Skin epidermis (tissue), 12 donors: ENCODE measurements at regions not wholly inside any gene's neighbourhood (a gene's known extent, or its start where the extent isn't known, plus 50 kb on each side); places are given as distances from the start of the nearest gene placed in this dataset.

Source experiments
- H3K27ac ChIP-seq, 21 experiments: fragments of 200-600 bp; sonication (generic) in 11 of 21; one replicate each; pipeline ENCODE4 v1.5.0; 2020; ENCODE audit warnings: mild to moderate bottlenecking in 3 of 21, inconsistent platforms in 2 of 21, moderate library complexity in 2 of 21
- H3K4me3 ChIP-seq, 7 experiments: fragments of 200-600 bp; sonication (generic) in 2 of 7; one replicate each; pipeline ENCODE4 v1.5.0; 2020; ENCODE audit warnings: inconsistent platforms in 2 of 7, mild to moderate bottlenecking in 2 of 7, moderate library complexity in 1 of 7

DNA sequence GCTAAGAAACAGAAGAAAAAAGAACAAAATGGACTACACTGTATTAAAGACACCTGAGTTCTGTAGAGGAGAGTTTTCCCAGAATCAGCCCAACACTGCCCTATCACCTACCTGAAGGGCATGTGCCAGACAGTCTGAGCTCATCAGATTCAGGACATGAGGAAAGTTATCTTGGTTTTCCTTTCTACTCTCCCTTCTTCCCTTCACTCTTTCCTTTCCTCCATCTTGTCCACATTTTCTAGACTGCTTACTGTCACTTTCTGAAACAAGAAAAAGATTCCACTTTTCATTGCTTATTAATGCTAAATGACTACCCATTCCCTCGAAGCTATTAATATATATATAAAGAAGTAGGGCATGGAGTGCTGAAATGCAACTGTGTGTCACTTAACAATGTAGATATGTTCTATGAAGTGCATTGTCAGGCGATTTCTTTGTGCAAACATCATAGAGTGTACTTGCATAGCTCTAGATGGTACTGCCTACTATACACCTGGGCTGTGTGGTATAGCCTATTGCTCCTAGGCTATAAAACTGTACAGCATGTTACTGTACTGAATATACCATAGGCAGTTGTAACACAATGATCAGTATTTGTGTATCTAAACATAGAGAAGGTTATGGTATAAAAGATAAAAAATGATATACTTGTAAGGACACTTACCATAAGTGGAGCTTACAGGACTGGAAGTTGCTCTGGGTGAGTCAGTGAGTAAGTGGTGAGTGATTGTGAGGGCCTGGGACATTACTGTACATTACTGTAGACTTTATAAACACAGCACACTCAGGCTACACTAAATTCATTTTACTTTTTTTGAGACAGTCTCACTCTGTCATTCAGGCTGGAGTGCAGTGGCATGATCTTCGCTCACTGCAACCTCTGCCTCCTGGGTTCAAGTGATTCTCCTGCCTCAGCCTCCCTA, 145.5 kb upstream of the ITGA6 start:
- Histone ChIP-seq H3K4me3 (no peak overlapping the region), H3K27ac (no peak overlapping the region)

DNA sequence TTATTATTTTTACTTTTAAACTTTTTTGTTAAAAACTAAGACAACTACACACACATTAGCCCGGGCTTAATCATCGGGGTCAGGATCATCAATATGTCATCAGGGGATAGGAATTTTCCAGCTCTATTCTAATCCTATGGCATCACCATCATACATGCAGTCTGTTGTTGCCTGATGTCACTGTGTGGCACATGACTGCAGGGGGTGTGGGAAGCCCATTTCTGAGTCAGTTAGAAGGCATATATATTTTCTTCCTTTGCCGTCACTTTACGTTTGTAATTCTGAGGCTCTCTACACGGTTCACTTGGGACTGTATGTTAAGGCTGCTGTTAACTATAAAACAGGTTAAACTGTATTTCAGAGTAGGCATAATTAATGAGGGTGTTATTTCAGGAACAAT, 144.4 kb upstream of the ITGA6 start:
- H3K27ac ChIP-seq, result no peak overlapping the region
- no peak overlapping the region for H3K4me3 ChIP-seq

DNA sequence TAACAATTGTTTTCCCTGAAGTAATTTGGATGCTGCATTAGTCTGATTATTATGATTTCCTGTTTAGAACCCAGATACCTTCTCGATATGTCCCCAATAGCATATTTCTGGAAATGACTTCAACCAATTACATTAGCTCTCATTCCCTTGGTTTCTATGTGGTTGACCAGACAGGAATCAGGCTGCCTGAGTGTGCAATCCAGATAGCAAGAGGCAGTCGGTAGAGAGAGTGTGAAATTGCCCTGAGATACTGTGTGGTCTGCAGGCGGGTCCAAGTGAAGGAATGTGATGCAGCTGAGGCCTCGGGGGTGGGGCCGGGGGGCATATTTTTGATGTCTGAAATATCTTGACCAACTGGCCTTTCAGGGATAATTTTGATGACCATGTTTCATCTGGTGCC, 143.9 kb upstream of the ITGA6 start:
- H3K27ac ChIP-seq, result no peak overlapping the region
- H3K4me3 ChIP-seq, result no peak overlapping the region

DNA sequence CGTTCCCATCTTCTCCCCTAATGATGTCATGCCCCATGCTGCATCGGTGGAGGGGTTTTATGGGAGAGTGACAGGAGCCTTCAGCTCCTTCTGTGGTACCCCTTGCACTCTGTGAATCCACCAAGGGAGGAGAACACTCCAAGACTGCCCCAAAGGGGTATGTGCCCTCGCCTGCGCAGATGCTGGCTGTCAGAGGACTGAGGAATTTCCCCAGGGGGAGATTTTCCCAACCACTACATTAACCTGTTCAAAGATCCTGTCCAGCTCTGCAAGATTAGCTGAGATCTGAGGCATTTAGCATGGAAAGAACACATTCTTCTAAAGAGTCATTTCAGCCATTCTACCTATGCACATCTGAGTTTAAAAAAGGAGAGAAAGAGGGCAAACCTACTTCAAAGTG, 143.2 kb upstream of the ITGA6 start:
- peak overlapping the region in 5 of 21 experiments; percentile 24 to 59 (median 41) for H3K27ac ChIP-seq
- H3K4me3 ChIP-seq, result no peak overlapping the region

DNA sequence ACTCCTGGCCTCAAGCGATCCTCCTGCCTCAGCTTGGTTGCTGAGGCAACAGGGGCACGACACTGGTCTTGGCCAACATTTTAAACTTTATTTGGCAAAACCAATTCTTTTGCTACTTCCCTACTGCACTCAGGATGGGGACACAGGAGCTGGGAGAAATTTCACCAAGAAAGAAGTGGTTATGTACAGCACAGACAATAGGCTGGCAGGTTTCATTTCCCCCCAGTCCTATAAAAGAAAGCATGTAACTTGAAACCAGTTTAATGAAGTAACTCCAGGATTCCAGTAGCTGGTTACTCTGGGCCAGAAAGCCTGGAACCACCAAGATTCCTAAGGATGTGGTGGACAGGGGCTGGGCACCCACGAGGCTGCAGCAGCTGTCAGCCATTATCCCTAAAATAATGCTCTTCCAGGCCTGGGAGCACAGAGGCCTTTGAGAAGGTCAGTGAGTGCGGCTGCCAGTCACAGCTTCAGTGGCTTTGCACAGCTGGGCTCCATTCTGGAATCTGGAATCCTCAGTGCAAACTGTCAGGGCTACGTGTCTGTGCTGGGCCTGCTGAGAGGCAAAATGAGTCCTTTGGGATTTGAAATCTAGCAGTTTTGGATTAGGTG, 142.3 kb upstream of the ITGA6 start:
- H3K27ac ChIP-seq, result peak overlapping the region in 13 of 21 experiments; percentile 1 to 66 (median 38)
- H3K4me3 ChIP-seq, result no peak overlapping the region

DNA sequence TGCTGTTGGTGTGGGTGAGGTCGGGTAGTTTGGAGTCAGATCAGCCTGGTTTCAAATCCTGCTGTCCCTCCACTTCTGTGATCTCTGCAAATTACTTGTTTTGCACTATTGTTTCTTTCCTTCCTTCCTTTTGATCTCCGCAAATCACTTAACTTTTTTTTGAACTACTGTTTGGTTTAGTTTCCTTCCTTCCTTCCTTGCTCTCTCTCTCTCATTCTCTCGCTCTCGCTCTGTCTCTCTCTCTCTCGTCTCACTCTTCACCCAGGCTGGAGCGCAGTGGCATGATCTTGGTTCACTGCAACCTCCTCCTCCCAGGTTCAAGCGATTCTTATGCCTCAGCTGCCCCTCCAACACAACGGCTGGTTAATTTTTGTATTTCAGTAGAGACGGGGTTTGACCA, 141.6 kb upstream of the ITGA6 start:
- no peak overlapping the region for H3K4me3 ChIP-seq
- H3K27ac ChIP-seq, result peak overlapping the region in 12 of 21 experiments; percentile 1 to 66 (median 38)

DNA sequence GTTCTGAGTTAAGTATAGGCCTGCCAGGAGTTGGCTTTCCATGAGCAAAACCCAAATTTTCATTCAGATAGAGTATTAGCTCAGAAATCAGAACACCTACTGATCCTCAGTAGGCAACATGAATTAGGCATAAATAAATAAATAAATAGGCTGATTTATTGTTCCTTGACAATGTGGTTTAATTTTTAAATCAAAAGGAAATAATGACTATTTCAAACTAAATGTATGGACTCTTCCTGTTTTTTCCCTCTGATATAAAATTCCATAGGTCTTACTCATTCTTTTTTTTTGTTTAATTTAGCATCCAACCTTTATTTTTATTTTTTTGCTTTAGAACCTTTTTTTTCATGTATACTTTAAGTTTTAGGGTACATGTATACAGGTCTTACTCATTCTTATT, 140.2 kb upstream of the ITGA6 start:
- Histone ChIP-seq H3K4me3 (no peak overlapping the region), H3K27ac (no peak overlapping the region)

DNA sequence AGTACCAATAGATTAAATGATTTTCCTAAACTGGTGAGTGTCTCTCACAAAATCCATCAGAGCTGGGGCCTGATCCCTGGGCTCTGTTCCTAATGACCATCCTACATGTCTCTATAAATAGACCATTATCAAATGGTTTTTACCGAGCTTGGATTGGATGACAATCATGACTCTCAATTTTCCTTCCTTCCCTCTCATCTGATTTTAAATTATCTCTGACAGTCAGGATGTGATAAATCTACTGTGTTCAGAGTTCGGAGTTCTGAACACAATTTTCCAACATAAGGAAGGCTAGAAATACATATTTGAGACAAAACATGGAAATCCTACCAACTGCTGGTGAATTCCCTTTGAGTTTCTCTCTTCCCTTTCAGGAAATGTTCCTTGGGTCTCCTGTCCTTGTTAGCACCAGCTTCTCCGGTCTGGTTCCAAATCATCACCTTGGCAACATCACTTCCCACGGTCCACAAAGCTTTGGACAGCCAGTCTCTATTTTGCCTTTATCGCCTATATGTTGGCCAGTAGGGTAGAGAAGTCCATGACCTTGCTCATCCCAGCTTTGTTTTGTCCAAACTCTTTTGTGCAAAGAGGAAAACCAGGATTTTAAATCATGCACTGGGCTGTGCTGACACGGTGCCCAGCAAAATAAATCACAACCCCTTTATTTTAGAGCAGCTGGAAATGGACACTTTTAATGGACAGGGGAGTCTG, 139.6 kb upstream of the ITGA6 start:
- H3K4me3 ChIP-seq, result no peak overlapping the region
- no peak overlapping the region for H3K27ac ChIP-seq

DNA sequence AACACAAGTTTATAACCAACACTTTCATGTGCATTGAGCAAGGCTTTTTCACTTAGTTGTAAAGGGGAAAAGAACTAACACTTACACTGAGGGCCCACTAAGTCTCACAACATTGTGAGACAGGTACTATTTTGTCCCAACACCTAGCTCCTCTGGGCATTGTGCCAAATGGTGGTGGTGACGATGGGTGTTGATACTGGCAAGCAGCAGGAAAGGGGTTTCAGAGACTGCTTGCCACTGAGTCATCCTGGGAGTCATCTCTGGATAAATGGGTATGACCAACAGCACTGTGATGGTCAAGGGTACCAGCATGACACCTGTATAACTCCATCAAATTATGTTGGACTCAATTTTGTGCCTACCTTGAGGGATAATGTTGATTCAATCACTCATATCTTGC, 138.8 kb upstream of the ITGA6 start:
- no peak overlapping the region for H3K4me3 ChIP-seq
- H3K27ac ChIP-seq, result no peak overlapping the region

DNA sequence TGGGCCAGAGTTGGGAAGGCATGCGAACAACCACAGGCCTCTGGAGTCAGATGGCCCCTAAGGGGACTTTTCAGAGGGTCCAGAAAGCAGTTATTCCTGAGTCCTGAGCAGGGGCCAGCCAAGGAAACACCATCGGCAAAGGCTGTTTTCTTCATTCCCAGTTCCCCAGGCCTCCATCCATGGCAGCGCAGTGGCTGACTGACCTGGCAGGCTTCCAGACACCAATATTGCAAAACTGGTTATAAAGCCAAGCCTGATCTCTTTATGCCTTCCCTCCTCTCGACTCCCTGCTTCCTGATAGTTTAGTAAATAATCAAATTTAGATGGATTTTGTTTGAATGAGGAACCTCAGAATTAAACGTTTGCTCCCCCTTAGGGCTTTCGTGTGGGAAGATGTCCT, 133.4 kb upstream of the ITGA6 start:
- Histone ChIP-seq H3K27ac (no peak overlapping the region), H3K4me3 (no peak overlapping the region)

DNA sequence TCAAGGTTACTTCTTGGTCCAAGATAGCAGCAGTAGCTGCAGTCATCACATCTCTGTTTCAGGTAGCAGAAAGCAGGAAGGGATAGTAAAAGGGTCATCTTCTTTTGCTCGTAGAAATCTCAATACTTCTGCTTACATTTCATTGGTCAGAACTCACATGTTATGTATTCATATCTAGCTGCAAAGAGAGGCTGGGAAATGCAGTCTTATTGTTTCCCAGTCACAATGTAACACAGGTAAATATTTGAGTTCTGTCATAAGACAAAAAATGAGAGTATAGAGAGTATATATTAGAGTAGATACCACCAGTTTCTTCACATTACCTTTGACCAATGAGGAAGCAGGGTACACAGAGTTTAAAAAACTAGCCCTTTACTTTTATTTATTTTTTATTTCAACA, 132.4 kb upstream of the ITGA6 start:
- H3K4me3 ChIP-seq, result no peak overlapping the region
- H3K27ac ChIP-seq, result no peak overlapping the region

DNA sequence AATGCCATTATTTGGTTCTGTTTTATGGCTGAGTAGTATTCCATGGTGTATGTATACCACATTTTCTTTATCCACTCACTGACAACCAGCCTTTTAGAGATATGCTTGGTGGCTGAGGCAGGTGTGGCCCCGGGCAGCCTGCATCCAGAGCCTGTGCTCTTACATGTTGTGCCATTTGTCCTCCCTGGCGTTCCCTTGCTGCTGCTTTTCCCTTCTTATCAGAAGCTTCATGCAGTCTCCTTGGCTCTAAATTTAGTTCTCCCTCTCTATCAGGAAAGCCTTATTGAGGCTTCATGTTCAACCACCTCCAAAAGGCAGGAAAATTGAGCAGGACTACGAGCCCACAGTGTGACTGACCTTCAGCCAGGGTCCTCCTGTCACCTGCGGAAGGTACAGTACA, 131.7 kb upstream of the ITGA6 start:
- H3K4me3 ChIP-seq, result no peak overlapping the region
- no peak overlapping the region for H3K27ac ChIP-seq

DNA sequence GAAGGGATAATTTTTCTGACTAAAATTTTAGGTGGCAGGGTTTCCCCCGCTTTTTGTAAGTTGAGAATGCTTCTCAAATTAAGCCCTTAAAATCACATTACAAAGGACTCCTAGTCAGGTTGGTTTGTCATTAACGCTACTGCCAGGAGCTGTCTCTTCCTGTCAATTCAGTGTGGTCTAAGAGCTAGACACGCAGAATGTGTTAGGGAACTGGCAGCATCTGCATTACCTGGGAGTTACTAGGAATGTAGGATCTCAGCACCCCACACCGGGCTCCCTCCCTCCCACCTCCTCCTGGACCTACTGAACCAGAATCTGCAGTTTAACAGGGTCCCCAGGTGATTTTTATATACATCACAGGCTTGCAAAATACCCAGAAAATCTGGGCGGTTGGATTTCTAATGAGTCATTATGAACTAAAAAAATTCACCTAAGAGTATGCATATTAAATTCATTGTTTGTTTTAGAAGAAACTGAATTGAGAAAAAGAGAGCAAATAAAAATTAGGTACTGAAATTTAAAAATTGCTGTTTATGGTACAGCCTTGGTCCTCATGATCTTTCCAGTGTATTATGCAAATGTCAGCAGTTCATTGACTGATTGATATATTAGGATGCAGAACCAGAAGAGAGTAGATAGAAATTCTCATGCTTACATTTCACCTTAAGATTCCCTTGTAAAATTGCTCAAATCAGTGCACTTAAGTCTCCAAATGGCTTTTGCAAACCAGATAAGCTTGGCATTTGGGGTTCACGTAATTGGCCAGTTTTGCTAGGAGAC, 130.9 kb upstream of the ITGA6 start:
- Histone ChIP-seq H3K4me3 (no peak overlapping the region), H3K27ac (no peak overlapping the region)

DNA sequence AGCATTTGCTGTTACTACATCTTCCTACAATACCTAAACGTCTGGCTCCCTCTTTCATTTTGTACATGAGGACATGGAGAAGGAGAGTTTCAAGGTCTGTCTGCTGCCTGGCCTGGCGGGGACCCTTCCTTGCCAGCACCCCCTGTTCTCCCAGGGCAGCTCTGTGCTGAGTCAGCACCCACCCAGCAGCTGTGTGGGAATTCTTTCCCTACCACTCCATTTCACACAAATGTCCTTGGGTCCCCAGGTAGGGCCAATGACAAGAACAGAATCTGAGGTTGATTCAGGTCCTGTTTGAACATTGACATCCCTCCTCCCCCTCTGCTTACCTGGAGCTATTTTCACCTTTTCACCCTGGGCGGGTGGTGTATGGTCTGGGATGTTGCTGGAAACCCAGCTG, 129.9 kb upstream of the ITGA6 start:
- Histone ChIP-seq H3K4me3 (no peak overlapping the region), H3K27ac (no peak overlapping the region)

DNA sequence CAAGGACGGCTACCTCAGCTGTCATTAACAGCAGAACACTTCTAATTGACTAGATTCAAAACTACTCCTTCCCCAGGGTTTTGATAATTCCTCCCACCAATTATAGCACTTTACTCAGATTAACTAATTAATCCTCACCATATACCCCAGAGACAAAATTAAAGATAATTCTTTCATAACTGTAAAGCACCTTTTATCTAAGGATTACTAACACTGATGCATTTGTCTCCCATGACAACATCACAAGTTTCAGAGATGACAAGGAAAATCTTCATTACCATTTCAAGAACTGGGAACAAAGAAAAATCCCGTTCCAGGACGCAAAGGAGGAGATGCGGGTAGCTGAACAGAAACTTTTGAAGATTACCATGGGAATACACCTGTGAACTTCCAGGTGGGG, 129.4 kb upstream of the ITGA6 start:
- H3K27ac ChIP-seq, result no peak overlapping the region
- H3K4me3 ChIP-seq, result no peak overlapping the region

DNA sequence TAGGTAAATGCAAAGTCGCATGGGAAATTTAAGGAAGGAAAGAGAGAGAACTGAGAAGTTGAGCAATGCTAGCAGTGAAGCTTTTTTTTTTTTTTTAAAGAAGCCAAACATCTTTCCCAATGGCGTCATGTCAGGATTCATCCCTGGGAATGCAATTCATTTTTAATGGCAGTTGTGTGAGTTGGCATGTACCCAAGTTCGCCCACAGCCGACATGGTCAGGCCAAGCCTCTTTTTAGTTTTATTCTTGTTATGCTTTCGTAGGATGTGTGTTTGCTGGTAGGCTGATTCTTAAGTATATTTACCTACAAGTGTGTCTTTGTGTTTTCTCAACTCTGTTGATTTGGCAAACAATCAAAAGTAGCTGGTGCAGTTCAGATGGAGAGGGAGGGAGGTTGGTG, 127.6 kb upstream of the ITGA6 start:
- H3K27ac ChIP-seq, result no peak overlapping the region
- no peak overlapping the region for H3K4me3 ChIP-seq

DNA sequence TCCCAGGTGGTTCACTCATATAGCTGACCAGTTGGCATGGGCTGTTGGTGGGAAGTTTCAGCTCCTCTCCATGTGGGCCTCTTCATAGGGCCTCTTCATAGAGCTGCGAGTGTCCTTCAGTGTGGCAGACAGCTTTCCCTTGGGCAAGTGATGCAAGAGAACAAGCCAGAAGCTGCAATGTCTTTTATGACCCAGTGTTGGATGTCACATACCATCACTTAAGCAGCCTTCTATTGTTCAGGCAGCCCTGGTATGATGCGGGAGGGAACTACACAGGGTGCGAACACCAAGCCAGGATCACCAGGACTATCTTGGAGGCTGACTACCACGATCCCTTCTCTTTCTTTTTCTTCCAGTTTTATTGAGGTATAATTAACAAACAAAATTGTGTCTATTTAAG, 126.5 kb upstream of the ITGA6 start:
- no peak overlapping the region for H3K27ac ChIP-seq
- H3K4me3 ChIP-seq, result no peak overlapping the region

DNA sequence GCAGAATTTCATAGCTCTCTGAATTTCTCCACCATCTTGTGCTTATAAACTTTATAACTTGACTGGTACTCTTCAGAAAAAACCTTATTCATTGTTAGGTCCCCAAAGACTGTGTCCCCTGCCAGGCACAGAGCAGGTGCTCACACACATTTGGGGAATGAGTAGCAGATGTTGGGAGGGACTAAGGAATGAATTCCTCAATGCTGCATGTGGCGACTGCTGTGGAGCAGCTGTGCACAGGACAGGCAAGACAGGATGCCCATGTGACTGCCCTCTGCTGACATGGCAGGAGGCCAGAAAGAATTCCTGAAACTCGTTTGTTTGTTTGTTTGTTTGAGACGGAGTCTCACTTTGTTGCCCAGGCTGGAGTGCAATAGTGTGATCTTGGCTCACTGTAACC, 122.3 kb upstream of the ITGA6 start:
- Histone ChIP-seq H3K4me3 (no peak overlapping the region), H3K27ac (no peak overlapping the region)

DNA sequence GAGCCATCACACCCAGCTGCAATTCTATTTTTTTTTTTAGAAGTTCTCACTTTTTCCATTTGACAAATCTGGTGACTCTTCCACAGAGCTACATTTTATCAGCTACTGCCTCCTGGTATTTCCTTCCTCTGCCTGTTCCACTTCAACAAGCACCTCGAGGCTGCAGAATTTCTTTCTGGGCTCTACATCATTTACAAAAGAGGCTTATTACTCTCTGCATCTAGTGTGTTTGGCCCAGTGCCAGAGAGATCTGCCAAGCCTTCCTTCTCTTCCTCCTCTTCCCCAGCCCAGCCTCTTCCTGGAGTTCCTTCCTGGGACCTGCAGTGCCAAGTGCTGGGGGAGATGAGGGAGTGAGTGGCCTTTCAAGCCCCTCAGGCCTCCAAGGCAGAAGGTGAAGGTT, 119.6 kb upstream of the ITGA6 start:
- Histone ChIP-seq H3K4me3 (no peak overlapping the region), H3K27ac (peak overlapping the region in 2 of 21 experiments; percentile 18 to 26)
